ENCODE measurements at regions not wholly inside any gene's neighbourhood (a gene's known extent, or its start where the extent isn't known, plus 50 kb on each side); places are given as distances from the start of the nearest gene placed in this dataset.
"Not testable (repeated sequence)": the region's sequence is repeated elsewhere in the genome, so short reads cannot be mapped to it uniquely, and the experiment has no call there.

GRCh38 chr17:70922268-70922667 lies 752.9 kb downstream of the KCNJ2 start:
- Histone ChIP-seq H3K36me3 (ENCODE audit: control insufficient read depth in 1 of 2, insufficient read depth in 2 of 2, low read length in 2 of 2) (no peaks in the 10 kb centered on the region), H3K4me1 (ENCODE audit: control insufficient read depth in 1 of 2, insufficient read depth in 2 of 2, low read length in 2 of 2) (no peaks in the 10 kb centered on the region), H3K4me3 (ENCODE audit: low read depth in 1 of 2, low read length in 2 of 2) (no peak overlapping the region), H3K27me3 (ENCODE audit: low read depth, low read length) (no peaks in the 10 kb centered on the region), H3K9me3 (ENCODE audit: control insufficient read depth in 1 of 2, low read length in 2 of 2) (peaks cover 0 to 3% of the 10 kb centered on the region in 2 donors), H3K27ac (ENCODE audit: low read length) (no peak overlapping the region)

- no peaks in the 10 kb centered on the region for H3K9me3 ChIP-seq (ENCODE audit: control insufficient read depth in 1 of 2, low read length in 2 of 2)
- H3K4me3 ChIP-seq (ENCODE audit: low read depth in 1 of 2, low read length in 2 of 2) = no peak overlapping the region
- no peaks in the 10 kb centered on the region for H3K4me1 ChIP-seq (ENCODE audit: control insufficient read depth in 1 of 2, insufficient read depth in 2 of 2, low read length in 2 of 2)
- H3K27ac ChIP-seq (ENCODE audit: low read length) = no peak overlapping the region
- no peaks in the 10 kb centered on the region for H3K27me3 ChIP-seq (ENCODE audit: low read depth, low read length)
- H3K36me3 ChIP-seq (ENCODE audit: control insufficient read depth in 1 of 2, insufficient read depth in 2 of 2, low read length in 2 of 2) = no peaks in the 10 kb centered on the region
These were observed 755.4 kb downstream of the KCNJ2 start for GRCh38 chr17:70924776-70925175.

DNA sequence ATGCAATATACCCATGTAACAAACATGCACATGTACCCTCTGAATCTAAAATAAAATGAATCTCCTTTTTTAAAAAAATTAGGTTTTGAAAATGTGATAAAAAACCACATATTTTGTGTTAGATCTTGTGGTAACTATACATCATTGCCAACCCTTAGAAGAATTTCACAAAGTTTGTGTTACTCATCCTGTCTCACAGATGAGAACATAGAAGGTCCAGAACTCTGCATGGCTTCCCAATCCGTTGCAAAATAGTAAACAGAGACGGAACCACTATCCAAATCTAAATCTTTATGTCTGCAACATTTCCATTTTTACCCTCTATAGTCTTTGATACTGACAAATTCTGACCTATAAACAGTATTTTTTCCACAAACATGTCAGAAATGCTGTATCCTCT lies 759.9 kb downstream of the KCNJ2 start:
- Histone ChIP-seq H3K27ac (ENCODE audit: low read length) (no peak overlapping the region), H3K9me3 (ENCODE audit: control insufficient read depth in 1 of 2, low read length in 2 of 2) (no peaks in the 10 kb centered on the region), H3K36me3 (ENCODE audit: control insufficient read depth in 1 of 2, insufficient read depth in 2 of 2, low read length in 2 of 2) (no peaks in the 10 kb centered on the region), H3K4me3 (ENCODE audit: low read depth in 1 of 2, low read length in 2 of 2) (no peak overlapping the region), H3K27me3 (ENCODE audit: low read depth, low read length) (no peaks in the 10 kb centered on the region), H3K4me1 (ENCODE audit: control insufficient read depth in 1 of 2, insufficient read depth in 2 of 2, low read length in 2 of 2) (no peaks in the 10 kb centered on the region)

GRCh38 chr17:70934231-70934630 lies 764.9 kb downstream of the KCNJ2 start:
- Histone ChIP-seq H3K9me3 (ENCODE audit: control insufficient read depth in 1 of 2, low read length in 2 of 2) (no peaks in the 10 kb centered on the region), H3K27me3 (ENCODE audit: low read depth, low read length) (no peaks in the 10 kb centered on the region), H3K36me3 (ENCODE audit: control insufficient read depth in 1 of 2, insufficient read depth in 2 of 2, low read length in 2 of 2) (no peaks in the 10 kb centered on the region), H3K4me3 (ENCODE audit: low read depth in 1 of 2, low read length in 2 of 2) (no peak overlapping the region), H3K27ac (ENCODE audit: low read length) (no peak overlapping the region), H3K4me1 (ENCODE audit: control insufficient read depth in 1 of 2, insufficient read depth in 2 of 2, low read length in 2 of 2) (no peaks in the 10 kb centered on the region)

DNA sequence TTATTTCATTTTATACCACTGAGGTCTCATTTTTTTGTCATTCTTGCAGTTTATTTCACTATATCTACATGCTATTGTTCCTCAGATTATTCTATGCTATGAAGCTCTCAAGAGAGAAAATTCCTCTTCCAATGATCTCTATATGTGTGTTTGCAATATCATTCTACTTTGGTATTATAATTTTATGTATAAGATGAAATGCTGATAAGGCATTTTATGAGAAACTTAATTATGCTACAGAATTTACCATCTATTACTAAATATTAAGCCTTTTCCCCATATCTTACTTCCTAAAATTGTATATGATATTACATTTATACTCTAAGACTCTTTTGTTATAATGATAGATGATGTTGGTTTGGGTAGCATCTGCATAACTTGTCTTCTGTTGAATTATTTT lies 765.5 kb downstream of the KCNJ2 start:
- Histone ChIP-seq H3K36me3 (ENCODE audit: control insufficient read depth in 1 of 2, insufficient read depth in 2 of 2, low read length in 2 of 2) (no peaks in the 10 kb centered on the region), H3K4me3 (ENCODE audit: low read depth in 1 of 2, low read length in 2 of 2) (no peak overlapping the region), H3K27ac (ENCODE audit: low read length) (no peak overlapping the region), H3K4me1 (ENCODE audit: control insufficient read depth in 1 of 2, insufficient read depth in 2 of 2, low read length in 2 of 2) (no peaks in the 10 kb centered on the region), H3K27me3 (ENCODE audit: low read depth, low read length) (no peaks in the 10 kb centered on the region), H3K9me3 (ENCODE audit: control insufficient read depth in 1 of 2, low read length in 2 of 2) (no peaks in the 10 kb centered on the region)

- Histone ChIP-seq H3K9me3 (ENCODE audit: control insufficient read depth in 1 of 2, low read length in 2 of 2) (no peaks in the 10 kb centered on the region), H3K36me3 (ENCODE audit: control insufficient read depth in 1 of 2, insufficient read depth in 2 of 2, low read length in 2 of 2) (no peaks in the 10 kb centered on the region), H3K27ac (ENCODE audit: low read length) (no peak overlapping the region), H3K27me3 (ENCODE audit: low read depth, low read length) (no peaks in the 10 kb centered on the region), H3K4me1 (ENCODE audit: control insufficient read depth in 1 of 2, insufficient read depth in 2 of 2, low read length in 2 of 2) (no peaks in the 10 kb centered on the region), H3K4me3 (ENCODE audit: low read depth in 1 of 2, low read length in 2 of 2) (no peak overlapping the region)
These were observed 767.4 kb downstream of the KCNJ2 start for GRCh38 chr17:70936724-70937123.

- Histone ChIP-seq H3K36me3 (ENCODE audit: control insufficient read depth in 1 of 2, insufficient read depth in 2 of 2, low read length in 2 of 2) (no peaks in the 10 kb centered on the region), H3K4me3 (ENCODE audit: low read depth in 1 of 2, low read length in 2 of 2) (no peak overlapping the region), H3K9me3 (ENCODE audit: control insufficient read depth in 1 of 2, low read length in 2 of 2) (no peaks in the 10 kb centered on the region), H3K4me1 (ENCODE audit: control insufficient read depth in 1 of 2, insufficient read depth in 2 of 2, low read length in 2 of 2) (no peaks in the 10 kb centered on the region), H3K27ac (ENCODE audit: low read length) (no peak overlapping the region), H3K27me3 (ENCODE audit: low read depth, low read length) (no peaks in the 10 kb centered on the region)
These were observed 769.0 kb downstream of the KCNJ2 start for GRCh38 chr17:70938336-70938735.

DNA sequence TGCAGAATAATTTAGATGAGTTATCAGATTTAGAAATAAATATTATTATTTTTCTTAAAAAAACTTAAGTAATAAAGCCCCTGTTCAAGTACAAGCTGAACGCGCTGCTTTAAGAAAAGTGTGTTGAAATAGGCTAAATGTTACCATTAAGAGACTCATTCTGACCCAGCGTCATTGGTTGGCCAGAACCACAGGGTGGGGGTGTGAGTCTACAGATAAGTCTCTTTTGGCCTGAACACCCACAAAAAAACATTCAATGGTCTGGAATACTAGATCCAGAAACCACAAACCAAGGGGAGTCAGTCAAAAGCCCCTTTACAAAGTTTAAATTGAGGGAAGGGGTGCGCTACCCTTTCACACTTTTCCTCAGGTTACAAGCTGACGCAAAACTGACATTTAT lies 776.1 kb downstream of the KCNJ2 start:
- no peaks in the 10 kb centered on the region for H3K4me1 ChIP-seq (ENCODE audit: control insufficient read depth in 1 of 2, insufficient read depth in 2 of 2, low read length in 2 of 2)
- H3K36me3 ChIP-seq (ENCODE audit: control insufficient read depth in 1 of 2, insufficient read depth in 2 of 2, low read length in 2 of 2) = no peaks in the 10 kb centered on the region
- no peak overlapping the region for H3K4me3 ChIP-seq (ENCODE audit: low read depth in 1 of 2, low read length in 2 of 2)
- no peaks in the 10 kb centered on the region for H3K27me3 ChIP-seq (ENCODE audit: low read depth, low read length)
- H3K27ac ChIP-seq (ENCODE audit: low read length) = no peak overlapping the region
- H3K9me3 ChIP-seq (ENCODE audit: control insufficient read depth in 1 of 2, low read length in 2 of 2) = no peaks in the 10 kb centered on the region

DNA sequence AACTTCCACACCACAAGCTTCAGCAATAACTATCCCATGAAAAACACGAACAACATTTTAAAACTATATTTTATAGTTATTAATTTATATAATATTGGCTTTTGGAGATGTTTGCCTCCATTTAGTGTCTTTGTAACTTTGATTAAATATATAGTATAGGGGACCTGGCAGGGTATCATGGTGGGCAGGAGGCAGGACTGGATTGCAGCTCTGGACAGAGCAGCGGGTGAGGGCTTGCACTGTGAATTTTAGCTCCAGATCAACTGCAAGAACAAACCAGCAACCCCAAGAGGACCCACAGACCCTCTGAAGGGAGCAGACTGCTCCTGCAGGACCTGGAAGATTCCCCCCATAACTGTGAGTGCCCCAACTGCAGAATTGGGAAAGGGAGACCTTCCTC lies 777.9 kb downstream of the KCNJ2 start:
- Histone ChIP-seq H3K4me1 (ENCODE audit: control insufficient read depth in 1 of 2, insufficient read depth in 2 of 2, low read length in 2 of 2) (no peaks in the 10 kb centered on the region), H3K9me3 (ENCODE audit: control insufficient read depth in 1 of 2, low read length in 2 of 2) (no peaks in the 10 kb centered on the region), H3K27ac (ENCODE audit: low read length) (no peak overlapping the region), H3K4me3 (ENCODE audit: low read depth in 1 of 2, low read length in 2 of 2) (no peak overlapping the region), H3K27me3 (ENCODE audit: low read depth, low read length) (no peaks in the 10 kb centered on the region), H3K36me3 (ENCODE audit: control insufficient read depth in 1 of 2, insufficient read depth in 2 of 2, low read length in 2 of 2) (no peaks in the 10 kb centered on the region)

GRCh38 chr17:70947636-70948565 lies 778.6 kb downstream of the KCNJ2 start:
- Histone ChIP-seq H3K36me3 (ENCODE audit: control insufficient read depth in 1 of 2, insufficient read depth in 2 of 2, low read length in 2 of 2) (no peaks in the 10 kb centered on the region), H3K4me1 (ENCODE audit: control insufficient read depth in 1 of 2, insufficient read depth in 2 of 2, low read length in 2 of 2) (no peaks in the 10 kb centered on the region), H3K4me3 (ENCODE audit: low read depth in 1 of 2, low read length in 2 of 2) (no peak overlapping the region), H3K27me3 (ENCODE audit: low read depth, low read length) (no peaks in the 10 kb centered on the region), H3K9me3 (ENCODE audit: control insufficient read depth in 1 of 2, low read length in 2 of 2) (peaks cover 0 to under 1% of the 10 kb centered on the region in 2 donors), H3K27ac (ENCODE audit: low read length) (no peak overlapping the region)

GRCh38 chr17:70953140-70953539 lies 783.8 kb downstream of the KCNJ2 start:
- not testable (repeated sequence) for H3K4me3 ChIP-seq (ENCODE audit: low read depth in 1 of 2, low read length in 2 of 2); H3K27ac ChIP-seq (ENCODE audit: low read length); H3K9me3 ChIP-seq (ENCODE audit: control insufficient read depth in 1 of 2, low read length in 2 of 2); H3K4me1 ChIP-seq (ENCODE audit: control insufficient read depth in 1 of 2, insufficient read depth in 2 of 2, low read length in 2 of 2); H3K36me3 ChIP-seq (ENCODE audit: control insufficient read depth in 1 of 2, insufficient read depth in 2 of 2, low read length in 2 of 2); H3K27me3 ChIP-seq (ENCODE audit: low read depth, low read length)

- no peak overlapping the region for H3K4me3 ChIP-seq (ENCODE audit: low read depth in 1 of 2, low read length in 2 of 2)
- H3K9me3 ChIP-seq (ENCODE audit: control insufficient read depth in 1 of 2, low read length in 2 of 2) = peaks cover 0 to 5% of the 10 kb centered on the region in 2 donors
- H3K36me3 ChIP-seq (ENCODE audit: control insufficient read depth in 1 of 2, insufficient read depth in 2 of 2, low read length in 2 of 2) = no peaks in the 10 kb centered on the region
- H3K27me3 ChIP-seq (ENCODE audit: low read depth, low read length) = no peaks in the 10 kb centered on the region
- H3K27ac ChIP-seq (ENCODE audit: low read length) = no peak overlapping the region
- H3K4me1 ChIP-seq (ENCODE audit: control insufficient read depth in 1 of 2, insufficient read depth in 2 of 2, low read length in 2 of 2) = no peaks in the 10 kb centered on the region
These were observed 786.1 kb downstream of the KCNJ2 start for GRCh38 chr17:70955441-70955840.
